ENCODE measurements at regions not wholly inside any gene's neighbourhood (a gene's known extent, or its start where the extent isn't known, plus 50 kb on each side); places are given as distances from the start of the nearest gene placed in this dataset.

- Histone ChIP-seq H3K4me1 (replicated peaks in 1 of 2) (no peaks in the 10 kb centered on the region), H3K9me3 (replicated peaks in 1 of 3) (no peaks in the 10 kb centered on the region), H3K27me3 (no peaks in the 10 kb centered on the region), H3K4me3 (no peak overlapping the region), H3K27ac (no peak overlapping the region), H3K36me3 (replicated peaks in 1 of 2) (no peaks in the 10 kb centered on the region)
- intact Hi-C loops (cut with DNase I), result no loop called here
- 36 to 83% (median 63%) methylated on average over 1 of the region's 1 CpG for WGBS, 4 donors
- no peak for TF ChIP-seq CTCF (IDR thresholded peaks at IDR 0.05)
- no peak for DNase-seq
Observed at GRCh38 chr4:111883557-111883999, 261.7 kb upstream of the FAM241A start.

- intact Hi-C loops (cut with DNase I), result no loop called here
- peaks cover 0 to 7% (median 0%) of the 10 kb centered on the region in 3 donors for H3K9me3 ChIP-seq (replicated peaks in 1 of 3)
- no peak for DNase-seq
- H3K27ac ChIP-seq, result no peak overlapping the region
- no peak overlapping the region for H3K4me3 ChIP-seq
- WGBS, 4 donors, result 80 to 88% (median 85%) methylated on average over 4 of the region's 4 CpGs
- H3K4me1 ChIP-seq (replicated peaks in 1 of 2), result no peaks in the 10 kb centered on the region
- TF ChIP-seq POLR2A (IDR thresholded peaks at IDR 0.05) (no peak), CTCF (IDR thresholded peaks at IDR 0.05) (no peak)
- no peaks in the 10 kb centered on the region for H3K36me3 ChIP-seq (replicated peaks in 1 of 2)
- H3K27me3 ChIP-seq, result no peaks in the 10 kb centered on the region
Observed at GRCh38 chr4:111890412-111890811, 254.8 kb upstream of the FAM241A start.

DNA sequence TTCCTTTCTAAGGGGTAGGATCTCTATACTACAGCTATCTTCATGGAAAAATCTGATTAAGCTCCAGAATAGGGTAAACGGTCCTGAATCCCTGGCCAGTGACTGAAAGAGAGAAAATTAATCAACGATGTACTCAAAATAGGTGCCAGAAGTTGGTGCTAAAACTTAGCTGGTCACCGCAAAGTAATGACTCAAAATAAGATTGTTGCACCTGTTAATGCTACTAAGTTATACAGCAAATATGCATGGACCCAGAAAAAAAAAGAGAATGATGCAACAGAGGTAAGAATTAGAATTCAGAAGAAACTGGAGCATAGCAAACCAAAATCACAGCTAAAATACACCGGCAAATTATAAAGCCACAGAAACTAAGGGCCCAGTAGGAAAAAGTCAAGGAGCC lies 239.7 kb upstream of the FAM241A start:
- Histone ChIP-seq H3K9me3 (replicated peaks in 1 of 3) (no peaks in the 10 kb centered on the region), H3K27me3 (no peaks in the 10 kb centered on the region), H3K27ac (no peak overlapping the region), H3K4me1 (replicated peaks in 1 of 2) (no peaks in the 10 kb centered on the region), H3K4me3 (no peak overlapping the region), H3K36me3 (replicated peaks in 1 of 2) (no peaks in the 10 kb centered on the region)
- DNase-seq, result no peak
- TF ChIP-seq CTCF (IDR thresholded peaks at IDR 0.05) (no peak), POLR2A (IDR thresholded peaks at IDR 0.05) (no peak)
- WGBS, 4 donors, result 73 to 92% (median 82%) methylated on average over 4 of the region's 4 CpGs
- intact Hi-C loops (cut with DNase I), result no loop called here

GRCh38 chr4:111919639-111920038 lies 225.6 kb upstream of the FAM241A start:
- Histone ChIP-seq H3K27ac (no peak overlapping the region), H3K4me3 (no peak overlapping the region), H3K27me3 (no peaks in the 10 kb centered on the region), H3K36me3 (replicated peaks in 1 of 2) (no peaks in the 10 kb centered on the region), H3K4me1 (replicated peaks in 1 of 2) (no peaks in the 10 kb centered on the region), H3K9me3 (replicated peaks in 1 of 3) (no peaks in the 10 kb centered on the region)
- TF ChIP-seq POLR2A (IDR thresholded peaks at IDR 0.05), result no peak
- WGBS, 4 donors, result 74 to 79% (median 76%) methylated on average over 1 of the region's 1 CpG
- DNase-seq, result no peak
- intact Hi-C loops (cut with DNase I), result no loop called here

DNA sequence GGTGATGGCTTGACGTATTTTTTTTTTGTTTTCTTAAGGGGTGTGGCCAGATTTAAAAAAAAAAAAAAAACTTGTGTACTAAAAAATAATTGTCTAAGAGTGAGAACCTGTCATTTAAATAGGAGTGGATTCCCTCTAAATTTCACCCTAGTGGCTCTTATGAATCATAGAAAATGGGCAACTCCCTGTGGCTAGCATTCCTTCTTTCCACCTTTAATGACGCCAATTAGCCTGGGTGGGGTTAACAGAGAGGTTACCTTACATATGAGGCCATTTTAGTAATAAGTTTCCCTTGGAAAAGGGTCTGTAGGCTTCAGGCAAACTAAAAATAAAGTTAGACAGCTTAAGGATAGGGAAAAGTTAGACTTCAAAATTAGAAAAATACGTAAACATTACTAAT lies 223.5 kb upstream of the FAM241A start:
- 64 to 81% (median 75%) methylated on average over 3 of the region's 3 CpGs for WGBS, 4 donors
- no peak overlapping the region for H3K27ac ChIP-seq
- H3K27me3 ChIP-seq, result no peaks in the 10 kb centered on the region
- TF ChIP-seq CTCF (IDR thresholded peaks at IDR 0.05) (no peak), POLR2A (IDR thresholded peaks at IDR 0.05) (no peak)
- no peaks in the 10 kb centered on the region for H3K4me1 ChIP-seq (replicated peaks in 1 of 2)
- intact Hi-C loops (cut with DNase I), result no loop called here
- no peaks in the 10 kb centered on the region for H3K36me3 ChIP-seq (replicated peaks in 1 of 2)
- H3K4me3 ChIP-seq, result no peak overlapping the region
- H3K9me3 ChIP-seq (replicated peaks in 1 of 3), result no peaks in the 10 kb centered on the region
- no peak for DNase-seq
